ENCODE measurements at regions not wholly inside any gene's neighbourhood (a gene's known extent, or its start where the extent isn't known, plus 50 kb on each side); places are given as distances from the start of the nearest gene placed in this dataset.

DNA sequence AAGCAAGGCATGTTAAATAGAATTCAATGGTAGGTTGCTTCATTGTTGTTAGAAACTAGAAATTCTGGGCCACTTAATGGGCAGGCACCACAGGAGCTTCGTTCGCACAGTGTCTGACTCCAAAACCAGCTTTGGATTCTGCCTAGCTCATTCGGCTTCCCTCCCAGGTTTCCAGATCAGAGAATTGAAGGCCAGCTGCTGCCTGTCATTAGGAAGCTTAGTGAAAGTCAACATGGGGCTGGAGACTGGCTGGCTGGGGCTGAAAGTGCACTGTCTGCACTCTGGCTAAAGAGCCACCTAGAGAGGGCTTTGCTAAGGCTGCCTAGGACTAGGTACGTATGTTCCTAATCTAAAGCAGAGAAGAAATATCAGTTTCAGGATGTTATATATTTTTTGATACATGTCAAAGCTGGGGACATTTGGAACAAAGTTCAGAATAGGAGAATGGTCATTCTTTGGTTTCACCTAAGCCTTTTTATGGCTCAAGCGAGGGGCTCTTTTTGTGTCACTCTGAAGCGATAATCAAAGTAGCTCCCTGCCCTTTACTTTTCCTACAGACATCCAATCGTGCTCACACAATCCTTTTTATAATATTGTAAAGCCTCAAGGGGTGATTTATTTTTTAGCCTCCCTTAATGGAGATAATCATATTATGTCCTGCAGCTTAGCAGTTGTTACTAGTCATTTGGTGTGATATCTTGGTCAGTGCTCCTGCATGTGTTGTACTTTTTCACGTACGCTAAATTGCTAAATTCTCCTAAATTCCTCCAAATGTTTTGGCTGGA, 238.5 kb upstream of the NAV3 start:
- Histone ChIP-seq H3K27me3 (ENCODE audit: control insufficient read depth, insufficient read depth, low read length) (no peaks in the 10 kb centered on the region), H3K4me3 (ENCODE audit: low read depth, low read length) (no peak overlapping the region), H3K36me3 (ENCODE audit: control insufficient read depth, insufficient read depth, low read length) (no peaks in the 10 kb centered on the region)
- CTCF ChIA-PET: no interaction called here
- TF ChIP-seq, protein P1, sequence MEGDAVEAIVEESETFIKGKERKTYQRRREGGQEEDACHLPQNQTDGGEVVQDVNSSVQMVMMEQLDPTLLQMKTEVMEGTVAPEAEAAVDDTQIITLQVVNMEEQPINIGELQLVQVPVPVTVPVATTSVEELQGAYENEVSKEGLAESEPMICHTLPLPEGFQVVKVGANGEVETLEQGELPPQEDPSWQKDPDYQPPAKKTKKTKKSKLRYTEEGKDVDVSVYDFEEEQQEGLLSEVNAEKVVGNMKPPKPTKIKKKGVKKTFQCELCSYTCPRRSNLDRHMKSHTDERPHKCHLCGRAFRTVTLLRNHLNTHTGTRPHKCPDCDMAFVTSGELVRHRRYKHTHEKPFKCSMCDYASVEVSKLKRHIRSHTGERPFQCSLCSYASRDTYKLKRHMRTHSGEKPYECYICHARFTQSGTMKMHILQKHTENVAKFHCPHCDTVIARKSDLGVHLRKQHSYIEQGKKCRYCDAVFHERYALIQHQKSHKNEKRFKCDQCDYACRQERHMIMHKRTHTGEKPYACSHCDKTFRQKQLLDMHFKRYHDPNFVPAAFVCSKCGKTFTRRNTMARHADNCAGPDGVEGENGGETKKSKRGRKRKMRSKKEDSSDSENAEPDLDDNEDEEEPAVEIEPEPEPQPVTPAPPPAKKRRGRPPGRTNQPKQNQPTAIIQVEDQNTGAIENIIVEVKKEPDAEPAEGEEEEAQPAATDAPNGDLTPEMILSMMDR (IDR thresholded peaks at IDR 0.05; ENCODE audit: insufficient read depth, low read depth, low read length): no peak
- POLR2A ChIA-PET: no interaction called here
- no peak for DNase-seq (ENCODE audit: low read depth)

DNA sequence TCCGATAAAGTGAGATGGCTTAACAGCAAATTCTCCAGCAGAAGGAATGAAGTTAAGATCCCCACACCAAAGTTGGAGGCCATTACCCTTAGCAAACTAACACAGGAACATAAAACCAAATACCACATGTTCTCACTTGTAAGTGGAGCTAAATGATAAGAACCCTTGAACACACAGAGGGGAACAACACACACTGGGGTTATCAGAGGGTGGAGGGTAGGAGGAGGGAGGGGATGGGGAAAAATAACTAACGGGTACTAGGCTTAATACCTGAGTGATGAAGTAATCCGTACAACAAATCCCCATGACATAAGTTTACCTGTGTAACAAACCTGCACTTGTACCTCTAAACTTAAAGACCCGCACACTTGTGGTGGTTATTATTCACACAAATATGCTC, 240.4 kb upstream of the NAV3 start:
- POLR2A ChIA-PET: no interaction called here
- CTCF ChIA-PET: interaction anchor here (0.9 kb wide), 1 partner anchor 28 kb away, joined by 3 read pairs; no protein-coding TSS in a partner anchor

DNA sequence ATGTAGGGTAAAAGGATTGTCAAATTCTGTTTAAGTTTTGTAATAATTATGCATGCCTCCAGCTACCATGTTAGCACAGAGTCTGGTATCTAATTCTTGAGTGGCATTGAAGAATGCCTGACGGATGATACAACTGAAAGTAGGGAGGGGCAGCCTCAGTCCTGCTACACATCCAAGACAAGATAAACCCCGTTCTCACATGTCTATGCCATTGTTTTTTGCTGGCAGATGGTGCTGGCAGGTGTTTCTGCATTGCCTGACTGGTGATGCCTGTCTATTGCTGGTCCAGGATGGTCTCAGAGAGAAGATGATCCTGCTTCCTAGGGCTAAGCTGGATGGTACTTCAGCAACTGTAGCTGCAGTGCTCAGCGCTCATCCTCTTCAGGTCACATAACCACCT, 245.8 kb upstream of the NAV3 start:
- Histone ChIP-seq H3K4me3 (ENCODE audit: low read depth, low read length) (no peak overlapping the region), H3K36me3 (ENCODE audit: control insufficient read depth, insufficient read depth, low read length) (no peaks in the 10 kb centered on the region), H3K27me3 (ENCODE audit: control insufficient read depth, insufficient read depth, low read length) (no peaks in the 10 kb centered on the region)
- TF ChIP-seq, protein P1 (IDR thresholded peaks at IDR 0.05; ENCODE audit: insufficient read depth, low read depth, low read length): no peak
- ChIA-PET POLR2A (no interaction called here), CTCF (interaction anchor here (1.0 kb wide), 1 partner anchor 9 kb away, joined by 3 read pairs; no protein-coding TSS in a partner anchor)
- no peak for DNase-seq (ENCODE audit: low read depth)

More for the DNA sequence above, 240.4 kb upstream of the NAV3 start:
- TF ChIP-seq, protein P1 (IDR thresholded peaks at IDR 0.05; ENCODE audit: insufficient read depth, low read depth, low read length): no peak
- H3K27me3 ChIP-seq (ENCODE audit: control insufficient read depth, insufficient read depth, low read length): no peaks in the 10 kb centered on the region
- DNase-seq (ENCODE audit: low read depth): no peak
- H3K4me3 ChIP-seq (ENCODE audit: low read depth, low read length): no peak overlapping the region
- H3K36me3 ChIP-seq (ENCODE audit: control insufficient read depth, insufficient read depth, low read length): no peaks in the 10 kb centered on the region

DNA sequence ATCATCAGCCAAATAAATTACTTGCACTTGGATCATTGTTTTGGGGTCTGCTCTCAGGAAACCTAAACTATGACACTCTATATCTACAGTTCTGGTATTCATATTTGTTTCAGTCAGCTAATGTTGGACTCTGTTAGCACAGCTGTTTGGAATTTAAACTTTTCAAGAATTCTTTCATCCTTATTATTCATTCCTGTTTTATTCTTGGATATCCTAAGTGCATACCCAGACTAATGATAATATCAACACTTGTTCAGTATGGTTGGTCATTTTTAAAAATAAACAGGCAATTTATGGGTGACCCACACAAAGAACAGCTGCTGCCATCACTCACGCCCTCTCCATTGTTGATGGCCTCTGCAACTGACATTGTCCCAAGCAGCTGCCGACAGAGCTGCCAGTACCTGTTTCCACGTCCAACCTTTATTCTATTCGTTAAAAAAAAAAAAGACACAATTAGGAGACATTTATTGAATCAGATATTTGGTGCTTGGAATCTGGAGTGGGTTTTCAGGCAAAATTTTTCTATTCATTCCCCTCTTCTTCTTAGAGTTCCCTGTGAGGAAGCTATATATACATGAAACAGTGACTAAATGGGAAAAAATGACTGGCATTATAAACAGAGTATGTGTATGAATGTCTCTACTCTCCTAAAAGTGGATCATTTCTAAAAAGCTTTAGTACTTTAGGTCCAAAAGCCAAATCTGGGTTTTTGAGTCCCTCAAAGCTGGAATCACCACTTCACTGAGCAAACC, 252.1 kb upstream of the NAV3 start:
- TF ChIP-seq, protein P1 (IDR thresholded peaks at IDR 0.05; ENCODE audit: insufficient read depth, low read depth, low read length): no peak
- Histone ChIP-seq H3K36me3 (ENCODE audit: control insufficient read depth, insufficient read depth, low read length) (no peaks in the 10 kb centered on the region), H3K27me3 (ENCODE audit: control insufficient read depth, insufficient read depth, low read length) (no peaks in the 10 kb centered on the region), H3K4me3 (ENCODE audit: low read depth, low read length) (no peak overlapping the region)
- ChIA-PET CTCF (no interaction called here), POLR2A (interaction anchor here (0.7 kb wide), 1 partner anchor 426 kb away, joined by 5 read pairs; no protein-coding TSS in a partner anchor)
- DNase-seq (ENCODE audit: low read depth): no peak

DNA sequence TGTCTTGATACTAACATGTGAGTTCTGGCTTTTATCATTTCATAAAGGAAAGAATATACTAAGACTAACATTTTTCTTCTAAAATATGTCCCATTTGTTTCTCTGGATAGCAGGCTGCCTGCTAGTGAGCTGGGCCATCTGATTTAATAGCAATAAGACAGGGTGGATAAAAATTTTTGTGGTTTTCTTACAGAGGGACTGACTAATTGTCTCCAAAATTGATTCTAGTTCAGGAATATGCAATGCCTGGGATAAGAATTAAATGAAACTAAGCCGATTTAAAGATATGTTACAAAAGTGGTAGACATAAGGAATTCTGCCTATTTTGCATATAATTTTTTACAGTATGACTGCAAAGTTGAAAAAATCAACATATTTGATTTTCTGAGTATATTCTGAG, 252.9 kb upstream of the NAV3 start:
- POLR2A ChIA-PET: interaction anchor here (0.7 kb wide), 1 partner anchor 539 kb away, joined by 3 read pairs; no protein-coding TSS in a partner anchor
- no peak for DNase-seq (ENCODE audit: low read depth)
- Histone ChIP-seq H3K36me3 (ENCODE audit: control insufficient read depth, insufficient read depth, low read length) (no peaks in the 10 kb centered on the region), H3K27me3 (ENCODE audit: control insufficient read depth, insufficient read depth, low read length) (no peaks in the 10 kb centered on the region), H3K4me3 (ENCODE audit: low read depth, low read length) (no peak overlapping the region)
- TF ChIP-seq, protein P1 (IDR thresholded peaks at IDR 0.05; ENCODE audit: insufficient read depth, low read depth, low read length): no peak
- CTCF ChIA-PET: no interaction called here
